ENCODE measurements at regions not wholly inside any gene's neighbourhood (a gene's known extent, or its start where the extent isn't known, plus 50 kb on each side); places are given as distances from the start of the nearest gene placed in this dataset.
A peak's percentile ranks its signal among the peaks of the same experiment; 100 is the strongest.

GRCh38 chr9:107119735-107120134, 163.3 kb upstream of the RAD23B start:
- no peak for DNase-seq
- Mint-ChIP-seq H3K27me3 (ENCODE audit: low read depth, poor library complexity) (peaks cover 11% of the 10 kb centered on the region), H3K9me3 (no peaks in the 10 kb centered on the region), H3K4me1 (peaks cover 26% of the 10 kb centered on the region), H3K4me3 (no peak overlapping the region), H3K36me3 (ENCODE audit: low read depth) (no peaks in the 10 kb centered on the region), H3K27ac (no peak overlapping the region)
- no peak for TF ChIP-seq CTCF (IDR thresholded peaks at IDR 0.05)

DNA sequence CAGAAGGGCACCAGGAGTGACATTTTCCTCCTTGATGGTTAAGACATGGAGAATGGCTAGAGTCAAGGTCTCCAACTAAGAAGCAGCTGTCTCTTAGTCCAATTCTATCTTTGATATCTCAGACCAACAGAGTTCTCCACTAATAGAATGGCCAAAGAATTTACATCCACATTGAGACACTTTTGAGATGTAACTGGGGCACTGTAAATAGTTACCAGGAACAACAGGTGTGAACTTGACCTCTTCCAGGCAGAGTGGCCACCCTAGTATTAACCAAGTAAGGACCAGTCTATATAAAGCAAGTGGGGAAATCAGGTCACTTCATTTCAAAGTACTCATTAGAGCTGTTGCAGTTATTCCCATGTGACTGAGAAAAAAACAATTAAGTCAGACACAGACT, 159.7 kb upstream of the RAD23B start:
- Mint-ChIP-seq H3K4me1 (peaks cover 24% of the 10 kb centered on the region), H3K9me3 (no peaks in the 10 kb centered on the region), H3K27me3 (ENCODE audit: low read depth, poor library complexity) (peaks cover 16% of the 10 kb centered on the region), H3K36me3 (ENCODE audit: low read depth) (no peaks in the 10 kb centered on the region), H3K4me3 (no peak overlapping the region), H3K27ac (no peak overlapping the region)
- no peak for DNase-seq
- no peak for TF ChIP-seq CTCF (IDR thresholded peaks at IDR 0.05)

- DNase-seq = no peak
- no peak overlapping the region for H3K27ac Mint-ChIP-seq
- TF ChIP-seq CTCF (IDR thresholded peaks at IDR 0.05) = no peak
- H3K36me3 Mint-ChIP-seq (ENCODE audit: low read depth) = no peaks in the 10 kb centered on the region
- H3K4me1 Mint-ChIP-seq = peaks cover 14% of the 10 kb centered on the region
- H3K27me3 Mint-ChIP-seq (ENCODE audit: low read depth, poor library complexity) = peaks cover 14% of the 10 kb centered on the region
- H3K9me3 Mint-ChIP-seq = no peaks in the 10 kb centered on the region
- H3K4me3 Mint-ChIP-seq = no peak overlapping the region
These were observed 155.5 kb upstream of the RAD23B start for GRCh38 chr9:107127608-107128007.

DNA sequence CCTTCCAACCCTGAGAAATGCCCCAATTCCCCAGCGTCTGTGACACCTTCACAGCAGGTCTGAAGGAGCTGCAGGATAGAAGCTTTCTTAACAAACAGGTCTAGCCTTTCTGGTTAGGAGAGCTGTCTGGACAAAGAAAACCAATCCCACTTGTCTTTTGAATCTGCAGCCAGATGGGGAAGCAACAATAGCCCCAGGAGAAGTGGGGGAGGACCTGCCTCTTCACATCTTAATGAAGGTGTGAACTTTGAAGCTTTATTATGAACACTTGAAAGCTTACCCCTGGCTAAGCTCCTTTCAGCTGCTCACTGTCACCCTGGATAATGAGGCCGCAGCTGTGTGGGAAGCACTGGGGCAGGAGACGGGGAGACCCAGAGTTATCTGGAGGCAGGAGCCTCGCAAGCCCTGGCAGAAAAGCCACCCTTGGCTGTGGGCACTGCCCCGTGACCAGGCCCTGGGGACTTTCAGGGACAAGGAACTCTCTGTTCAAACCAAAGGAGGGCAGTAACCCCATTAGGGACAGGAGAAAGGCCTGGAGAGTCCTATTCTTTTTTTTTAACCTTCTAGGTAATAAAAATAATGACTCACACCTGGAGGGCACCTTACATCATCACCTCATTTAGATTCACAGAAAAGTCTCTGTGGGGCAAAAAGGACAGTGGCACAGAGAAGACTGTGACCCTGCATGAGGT, 151.8 kb upstream of the RAD23B start:
- peak overlapping the region; percentile 82 for H3K27ac Mint-ChIP-seq

DNA sequence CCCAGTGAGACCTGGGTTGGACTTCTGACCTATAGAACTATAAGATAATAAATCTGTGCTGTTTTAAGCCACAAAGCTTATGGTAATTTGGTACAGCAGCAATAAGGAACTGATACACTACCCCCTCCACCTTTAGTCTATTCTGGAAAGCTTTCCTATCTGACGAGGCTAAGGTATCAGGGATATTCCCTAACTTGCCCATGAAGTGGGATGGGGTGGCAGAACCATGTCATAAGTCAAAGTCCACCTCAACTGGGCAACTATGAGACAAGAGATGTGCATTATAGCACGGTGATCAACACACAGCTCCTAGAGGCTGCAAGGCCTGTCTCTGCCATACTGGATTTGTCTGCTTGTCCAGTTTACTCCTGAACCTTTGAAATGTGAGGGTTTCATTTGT, 146.8 kb upstream of the RAD23B start:
- Mint-ChIP-seq H3K27ac (no peak overlapping the region), H3K36me3 (ENCODE audit: low read depth) (no peaks in the 10 kb centered on the region), H3K9me3 (no peaks in the 10 kb centered on the region), H3K4me3 (no peak overlapping the region), H3K4me1 (peaks cover 7% of the 10 kb centered on the region), H3K27me3 (ENCODE audit: low read depth, poor library complexity) (peaks cover 11% of the 10 kb centered on the region)
- no peak for TF ChIP-seq CTCF (IDR thresholded peaks at IDR 0.05)
- no peak for DNase-seq

More for the DNA sequence above, 151.8 kb upstream of the RAD23B start:
- peak overlapping the region; percentile 23 for H3K4me3 Mint-ChIP-seq
- DNase-seq = no peak
- no peaks in the 10 kb centered on the region for H3K36me3 Mint-ChIP-seq (ENCODE audit: low read depth)
- no peaks in the 10 kb centered on the region for H3K9me3 Mint-ChIP-seq
- TF ChIP-seq CTCF (IDR thresholded peaks at IDR 0.05) = no peak
- peaks cover 14% of the 10 kb centered on the region for H3K4me1 Mint-ChIP-seq
- peaks cover 17% of the 10 kb centered on the region for H3K27me3 Mint-ChIP-seq (ENCODE audit: low read depth, poor library complexity)

All from nephron progenitor cell (in vitro differentiated cells).